ENCODE measurements at regions not wholly inside any gene's neighbourhood (a gene's known extent, or its start where the extent isn't known, plus 50 kb on each side); places are given as distances from the start of the nearest gene placed in this dataset.

- DNase-seq (ENCODE audit: low spot score): no peak
These were observed 59.4 kb upstream of the TMEM17 start for GRCh38 chr2:62565309-62565908.

- no peak for DNase-seq (ENCODE audit: low spot score)
These were observed 58.6 kb upstream of the TMEM17 start for GRCh38 chr2:62564380-62565137.

GRCh38 chr2:62561586-62561985 is 55.6 kb upstream of the TMEM17 start:
- DNase-seq (ENCODE audit: low spot score): no peak

GRCh38 chr2:62559582-62559981 is 53.6 kb upstream of the TMEM17 start:
- no peak for DNase-seq (ENCODE audit: low spot score)

- no peak for DNase-seq (ENCODE audit: low spot score)
These were observed 52.7 kb upstream of the TMEM17 start for GRCh38 chr2:62558743-62559142.

GRCh38 chr2:62556086-62556485 is 50.1 kb upstream of the TMEM17 start:
- no peak for DNase-seq (ENCODE audit: low spot score)
